ENCODE measurements at regions not wholly inside any gene's neighbourhood (a gene's known extent, or its start where the extent isn't known, plus 50 kb on each side); places are given as distances from the start of the nearest gene placed in this dataset.
A peak's percentile ranks its signal among the peaks of the same experiment; 100 is the strongest.
"Not testable (repeated sequence)": the region's sequence is repeated elsewhere in the genome, so short reads cannot be mapped to it uniquely, and the experiment has no call there.

DNA sequence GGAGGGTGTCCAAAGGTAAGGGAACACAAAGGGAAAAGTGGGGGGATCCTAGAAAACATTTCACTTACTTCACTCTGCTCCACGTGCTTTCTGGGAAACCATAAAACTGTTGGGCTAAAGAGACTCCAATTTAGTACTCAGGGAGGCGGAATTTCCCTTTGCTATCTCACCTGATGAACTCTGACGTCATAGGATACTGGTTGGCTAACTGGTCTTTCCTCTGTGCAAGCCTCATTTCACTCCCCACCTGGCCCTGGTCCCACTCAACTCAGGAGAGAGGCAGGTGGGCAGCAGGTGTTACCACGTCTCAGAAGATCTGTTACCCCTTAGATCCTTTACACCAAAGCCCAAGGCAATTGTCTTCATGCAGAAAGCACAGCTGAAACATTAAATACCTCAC is 51.8 kb upstream of the PMAIP1 start:
- Mint-ChIP-seq H3K9me3 (no peaks in the 10 kb centered on the region), H3K27me3 (no peaks in the 10 kb centered on the region), H3K27ac (no peak overlapping the region), H3K36me3 (ENCODE audit: low read depth) (no peaks in the 10 kb centered on the region), H3K4me3 (no peak overlapping the region), H3K4me1 (peaks cover 5% of the 10 kb centered on the region)
- no peak for ATAC-seq (replicated peaks)

DNA sequence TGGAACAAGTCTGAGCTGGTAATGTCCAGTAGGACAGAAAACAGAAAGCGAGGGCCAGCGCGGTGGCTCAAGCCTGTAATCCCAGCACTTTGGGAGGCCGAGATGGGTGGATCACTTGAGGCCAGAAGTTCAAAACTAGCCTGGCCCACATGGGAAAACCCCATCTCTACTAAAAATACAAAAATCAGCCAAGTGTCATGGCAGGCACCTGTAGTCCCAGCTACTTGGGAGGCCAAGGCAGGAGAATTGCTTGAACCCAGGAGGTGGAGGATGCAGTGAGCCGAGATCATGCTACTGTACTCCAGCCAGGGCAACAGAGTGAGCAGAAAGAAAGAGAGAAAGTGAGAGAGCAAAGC is 52.3 kb upstream of the PMAIP1 start:
- not testable (repeated sequence) for H3K4me1 Mint-ChIP-seq; H3K27me3 Mint-ChIP-seq; H3K9me3 Mint-ChIP-seq; H3K36me3 Mint-ChIP-seq (ENCODE audit: low read depth)
- H3K4me3 Mint-ChIP-seq, result peak overlapping the region; percentile 36
- ATAC-seq (replicated peaks), result peak; percentile 25
- peak overlapping the region; percentile 18 for H3K27ac Mint-ChIP-seq

DNA sequence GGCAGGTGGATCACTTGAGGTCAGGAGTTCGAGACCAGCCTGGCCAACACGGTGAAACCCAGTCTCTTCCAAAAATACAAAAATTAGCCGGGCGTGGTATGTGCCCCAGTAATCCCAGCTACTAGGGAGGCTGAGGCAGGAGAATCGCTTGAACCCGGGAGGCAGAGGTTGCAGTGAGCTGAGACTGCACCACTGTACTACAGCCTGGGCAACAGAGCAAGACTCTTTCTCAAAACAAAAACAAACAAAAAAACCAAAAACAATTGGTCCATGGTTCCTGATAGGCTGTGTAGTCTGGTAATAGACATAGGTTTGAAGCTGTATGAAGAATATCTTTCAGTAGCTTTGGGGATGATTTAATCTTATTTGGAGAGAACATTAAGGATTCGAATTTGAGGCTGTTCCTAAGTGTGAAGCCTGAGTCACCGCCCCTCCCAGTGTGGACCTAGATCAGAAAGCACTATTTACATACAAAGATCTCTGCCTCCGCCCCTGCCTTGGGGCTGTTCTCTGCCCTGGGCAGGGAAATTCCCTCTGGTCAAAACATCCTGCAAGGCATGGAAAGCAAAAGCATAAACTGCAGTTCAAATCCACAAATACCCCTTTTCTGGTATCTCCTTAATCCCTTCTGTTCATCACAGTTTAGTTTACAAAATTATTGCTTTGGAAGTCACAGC is 52.8 kb upstream of the PMAIP1 start:
- peak overlapping the region; percentile 36 for H3K4me3 Mint-ChIP-seq
- H3K4me1 Mint-ChIP-seq, result peaks cover 5% of the 10 kb centered on the region
- H3K27me3 Mint-ChIP-seq, result no peaks in the 10 kb centered on the region
- peak; percentile 100 for ATAC-seq (replicated peaks)
- H3K36me3 Mint-ChIP-seq (ENCODE audit: low read depth), result no peaks in the 10 kb centered on the region
- no peaks in the 10 kb centered on the region for H3K9me3 Mint-ChIP-seq
- peak overlapping the region; percentile 18 for H3K27ac Mint-ChIP-seq

DNA sequence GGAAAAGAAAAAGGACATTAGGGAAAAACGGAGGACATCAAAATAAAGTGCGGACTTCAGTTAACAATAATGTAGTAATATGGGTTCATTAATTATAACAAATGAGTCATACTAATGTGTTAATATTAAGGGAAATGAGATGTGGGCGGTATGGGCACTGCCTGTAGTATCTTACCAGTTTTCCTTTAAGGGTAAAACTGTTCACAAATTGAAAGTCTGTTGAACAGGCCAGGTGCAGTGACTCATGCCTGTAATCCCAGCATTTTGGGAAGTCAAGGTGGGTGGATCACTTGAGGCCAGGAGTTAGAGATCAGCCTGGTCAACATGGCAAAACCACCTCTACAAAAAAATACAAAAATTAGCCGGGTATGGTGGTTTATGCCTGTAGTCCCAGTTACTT is 56.8 kb upstream of the PMAIP1 start:
- Mint-ChIP-seq H3K9me3 (no peaks in the 10 kb centered on the region), H3K4me3 (no peak overlapping the region), H3K27ac (no peak overlapping the region), H3K36me3 (ENCODE audit: low read depth) (no peaks in the 10 kb centered on the region), H3K27me3 (no peaks in the 10 kb centered on the region), H3K4me1 (peaks cover 5% of the 10 kb centered on the region)
- no peak for ATAC-seq (replicated peaks)

DNA sequence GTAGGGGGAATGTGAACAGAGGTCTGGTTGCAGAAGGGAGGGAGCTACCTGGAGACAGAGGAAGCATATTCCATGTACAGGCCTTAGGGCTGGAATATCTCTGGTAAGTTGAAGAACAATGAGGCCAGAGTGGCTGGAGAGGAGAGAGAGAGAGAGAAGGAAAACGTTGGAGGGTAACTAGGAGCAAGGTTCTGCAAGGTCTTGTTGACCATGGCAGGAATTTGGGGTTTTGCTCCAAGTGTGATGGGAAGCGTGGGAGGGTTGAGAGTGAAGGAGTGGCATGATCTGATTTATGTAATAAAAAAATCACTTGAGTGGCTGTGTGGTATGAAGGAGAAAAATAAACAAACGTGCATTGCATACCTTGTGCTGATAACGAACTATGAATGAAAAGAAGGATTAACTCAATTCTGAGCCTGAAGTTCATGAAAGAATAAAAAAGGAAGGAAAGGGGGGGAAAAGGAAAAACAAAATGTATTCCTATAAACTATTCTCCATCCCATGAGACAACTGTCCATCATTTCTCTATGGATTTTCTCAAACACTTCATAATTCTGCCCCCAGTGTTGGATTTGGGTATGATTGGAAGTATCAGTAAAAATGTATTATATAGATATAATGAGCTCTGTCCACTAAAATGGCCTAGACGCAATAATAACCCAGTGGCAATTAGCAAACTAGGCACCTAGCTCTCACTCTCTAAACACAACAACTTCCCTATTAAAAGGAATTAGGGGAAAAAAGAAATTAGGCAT is 59.7 kb upstream of the PMAIP1 start:
- Mint-ChIP-seq H3K9me3 (no peaks in the 10 kb centered on the region), H3K4me3 (no peak overlapping the region), H3K36me3 (ENCODE audit: low read depth) (no peaks in the 10 kb centered on the region), H3K27me3 (no peaks in the 10 kb centered on the region), H3K27ac (no peak overlapping the region), H3K4me1 (peaks cover 3% of the 10 kb centered on the region)
- no peak for ATAC-seq (replicated peaks)

DNA sequence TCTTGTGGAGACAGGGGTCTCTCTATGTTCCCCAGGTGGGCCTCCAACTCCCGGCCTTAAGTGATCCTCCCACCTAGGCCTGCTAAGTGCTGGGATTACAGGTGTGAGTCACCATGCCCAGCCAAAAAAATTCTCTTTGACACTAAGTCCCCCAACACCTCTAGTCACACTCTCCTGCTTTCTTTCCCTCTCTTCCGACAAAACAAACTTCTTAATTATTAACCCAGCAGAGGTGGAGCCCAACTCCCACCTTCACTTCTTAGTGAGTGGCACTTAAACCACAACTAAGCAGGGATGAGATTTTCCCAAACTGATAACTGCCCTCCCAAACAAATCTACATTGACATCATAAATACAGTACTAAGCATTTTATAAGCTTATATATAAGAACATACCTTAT is 60.5 kb upstream of the PMAIP1 start:
- Mint-ChIP-seq H3K9me3 (no peaks in the 10 kb centered on the region), H3K36me3 (ENCODE audit: low read depth) (no peaks in the 10 kb centered on the region), H3K27me3 (peaks cover 5% of the 10 kb centered on the region), H3K4me1 (peaks cover 3% of the 10 kb centered on the region), H3K4me3 (no peak overlapping the region), H3K27ac (no peak overlapping the region)
- no peak for ATAC-seq (replicated peaks)

DNA sequence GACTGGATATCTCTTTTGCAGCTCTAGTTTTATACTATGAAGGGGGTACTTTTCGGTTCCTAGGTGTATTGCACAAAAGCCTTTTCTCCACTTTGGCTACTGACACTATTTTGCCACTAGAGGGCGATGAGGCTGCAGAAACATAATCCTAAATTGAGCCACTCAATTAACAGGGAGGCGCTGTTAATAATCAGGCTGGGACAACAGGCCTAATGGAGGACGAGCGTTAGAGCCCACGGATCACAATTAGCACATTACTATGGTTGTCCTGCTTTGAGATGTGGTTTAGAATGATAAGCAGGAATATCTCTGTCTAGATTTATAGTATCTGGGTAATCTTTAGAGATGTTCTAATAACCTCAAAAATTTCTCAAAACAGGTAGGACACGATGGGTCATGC is 62.2 kb upstream of the PMAIP1 start:
- H3K4me3 Mint-ChIP-seq, result no peak overlapping the region
- ATAC-seq (replicated peaks), result peak; percentile 43
- peaks cover 5% of the 10 kb centered on the region for H3K27me3 Mint-ChIP-seq
- no peaks in the 10 kb centered on the region for H3K9me3 Mint-ChIP-seq
- H3K36me3 Mint-ChIP-seq (ENCODE audit: low read depth), result no peaks in the 10 kb centered on the region
- no peak overlapping the region for H3K27ac Mint-ChIP-seq
- H3K4me1 Mint-ChIP-seq, result peaks cover 3% of the 10 kb centered on the region

DNA sequence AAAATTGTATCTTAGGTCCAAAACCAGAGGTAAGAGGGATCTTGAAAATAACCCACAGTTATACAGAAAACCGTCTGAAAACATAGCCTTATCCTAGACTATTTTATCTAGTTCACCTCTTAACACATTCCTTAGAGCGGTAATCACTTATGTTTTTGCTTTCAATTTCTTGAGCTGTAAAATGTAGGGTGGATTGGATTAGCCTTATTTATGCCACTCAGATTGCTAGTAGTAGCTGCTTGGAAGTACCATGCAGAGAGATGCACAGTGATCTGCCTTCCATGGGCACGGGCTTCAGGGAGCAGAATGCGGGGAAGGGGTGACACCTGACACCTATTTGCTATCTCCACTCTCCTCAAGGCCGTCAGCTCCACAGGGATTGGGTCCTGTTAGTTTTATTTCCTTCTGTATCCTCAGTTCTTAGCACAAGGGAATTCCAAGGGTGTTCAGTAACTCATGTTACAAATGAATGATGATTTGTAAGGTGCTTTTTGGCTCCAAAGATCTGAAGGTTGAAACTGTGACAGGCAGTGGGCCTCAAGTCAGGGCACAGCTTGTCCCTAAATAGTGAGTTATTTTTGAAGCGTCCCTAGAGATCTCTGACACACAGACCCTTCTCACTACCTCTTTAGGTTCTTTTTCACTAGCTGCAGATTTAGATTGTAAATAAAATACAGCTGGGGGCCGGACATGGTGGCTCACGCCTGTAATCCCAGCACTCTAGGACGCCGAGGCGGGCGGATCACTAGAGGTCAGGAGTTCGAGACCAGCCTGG is 64.0 kb upstream of the PMAIP1 start:
- Mint-ChIP-seq H3K27me3 (peaks cover 5% of the 10 kb centered on the region), H3K9me3 (no peaks in the 10 kb centered on the region), H3K36me3 (ENCODE audit: low read depth) (no peaks in the 10 kb centered on the region), H3K27ac (no peak overlapping the region), H3K4me1 (peaks cover 3% of the 10 kb centered on the region), H3K4me3 (no peak overlapping the region)
- ATAC-seq (replicated peaks), result no peak

DNA sequence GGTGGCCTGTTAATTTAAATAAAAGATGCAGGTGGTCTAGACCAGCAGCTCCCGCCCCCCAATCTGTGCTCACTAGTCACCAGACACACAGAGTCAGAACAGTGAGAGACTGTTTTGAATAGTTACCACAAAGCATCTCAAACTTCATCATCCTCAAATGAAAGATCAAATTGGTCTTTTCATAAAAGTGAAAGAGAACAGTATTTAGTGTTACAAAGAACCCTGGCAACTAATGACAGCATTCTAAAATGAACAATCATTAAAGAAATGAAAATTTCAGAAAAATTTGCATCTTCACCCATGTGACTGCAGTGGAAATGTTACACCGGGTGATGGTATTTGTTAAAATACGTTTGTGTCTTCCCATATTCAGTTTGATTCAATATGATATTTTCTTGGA is 65.5 kb upstream of the PMAIP1 start:
- Mint-ChIP-seq H3K27me3 (peaks cover 5% of the 10 kb centered on the region), H3K9me3 (no peaks in the 10 kb centered on the region), H3K4me1 (peaks cover 3% of the 10 kb centered on the region), H3K36me3 (ENCODE audit: low read depth) (no peaks in the 10 kb centered on the region), H3K27ac (peak overlapping the region; percentile 56), H3K4me3 (no peak overlapping the region)
- peak; percentile 84 for ATAC-seq (replicated peaks)

DNA sequence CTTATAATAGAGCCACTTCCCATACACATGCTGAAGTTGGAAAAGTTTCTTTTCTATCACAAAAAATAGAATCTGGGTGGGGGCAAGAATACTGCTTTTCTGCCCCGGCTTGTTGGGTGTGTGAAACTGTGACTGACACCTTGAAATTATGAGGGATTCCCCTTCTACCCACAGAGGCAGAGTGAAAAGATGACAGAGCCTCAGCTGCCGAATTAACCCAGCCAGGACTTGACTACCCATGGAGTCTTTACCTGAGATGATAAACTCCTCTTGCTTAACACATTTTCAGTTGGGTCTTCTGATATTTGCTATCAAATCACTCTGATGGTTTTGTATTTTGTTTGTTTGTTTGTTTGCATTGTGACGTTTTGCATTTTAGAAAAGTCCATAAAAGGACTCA is 66.0 kb upstream of the PMAIP1 start:
- Mint-ChIP-seq H3K4me1 (peaks cover 3% of the 10 kb centered on the region), H3K27ac (peak overlapping the region; percentile 56), H3K36me3 (ENCODE audit: low read depth) (no peaks in the 10 kb centered on the region), H3K9me3 (no peaks in the 10 kb centered on the region), H3K27me3 (peaks cover 5% of the 10 kb centered on the region), H3K4me3 (no peak overlapping the region)
- ATAC-seq (replicated peaks), result peak; percentile 91

DNA sequence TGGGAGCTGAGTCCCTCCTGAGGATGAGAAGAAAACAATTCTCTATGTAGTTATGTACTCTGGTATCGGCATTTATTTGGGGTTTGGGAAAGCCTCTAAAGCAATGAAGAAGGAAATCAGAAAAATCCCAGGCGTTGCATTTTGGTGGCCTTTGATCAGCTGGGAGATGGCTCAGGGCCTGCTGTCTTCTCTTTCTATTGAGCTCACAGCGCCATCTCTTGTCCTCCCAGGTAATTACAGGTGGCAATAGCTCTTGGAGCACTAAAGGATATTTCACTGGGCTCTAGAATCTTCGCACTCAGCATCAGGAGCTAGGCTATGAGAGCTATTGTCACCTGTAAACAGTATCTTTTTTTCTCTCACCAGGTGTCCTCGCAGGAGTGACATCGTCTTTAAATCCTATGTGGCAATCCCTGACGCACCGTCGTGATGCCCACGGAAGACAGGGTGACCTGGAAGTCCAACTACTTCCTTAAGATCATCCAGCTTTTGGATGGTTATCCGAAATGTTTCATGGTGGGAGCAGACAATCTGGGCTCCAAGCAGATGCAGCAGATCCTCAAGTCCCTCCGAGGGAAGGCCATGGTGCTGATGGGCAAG is 76.1 kb upstream of the PMAIP1 start:
- Mint-ChIP-seq H3K9me3 (no peaks in the 10 kb centered on the region), H3K4me1 (no peaks in the 10 kb centered on the region), H3K4me3 (no peak overlapping the region), H3K36me3 (ENCODE audit: low read depth) (no peaks in the 10 kb centered on the region), H3K27ac (no peak overlapping the region), H3K27me3 (peaks cover 5% of the 10 kb centered on the region)
- ATAC-seq (replicated peaks), result no peak

DNA sequence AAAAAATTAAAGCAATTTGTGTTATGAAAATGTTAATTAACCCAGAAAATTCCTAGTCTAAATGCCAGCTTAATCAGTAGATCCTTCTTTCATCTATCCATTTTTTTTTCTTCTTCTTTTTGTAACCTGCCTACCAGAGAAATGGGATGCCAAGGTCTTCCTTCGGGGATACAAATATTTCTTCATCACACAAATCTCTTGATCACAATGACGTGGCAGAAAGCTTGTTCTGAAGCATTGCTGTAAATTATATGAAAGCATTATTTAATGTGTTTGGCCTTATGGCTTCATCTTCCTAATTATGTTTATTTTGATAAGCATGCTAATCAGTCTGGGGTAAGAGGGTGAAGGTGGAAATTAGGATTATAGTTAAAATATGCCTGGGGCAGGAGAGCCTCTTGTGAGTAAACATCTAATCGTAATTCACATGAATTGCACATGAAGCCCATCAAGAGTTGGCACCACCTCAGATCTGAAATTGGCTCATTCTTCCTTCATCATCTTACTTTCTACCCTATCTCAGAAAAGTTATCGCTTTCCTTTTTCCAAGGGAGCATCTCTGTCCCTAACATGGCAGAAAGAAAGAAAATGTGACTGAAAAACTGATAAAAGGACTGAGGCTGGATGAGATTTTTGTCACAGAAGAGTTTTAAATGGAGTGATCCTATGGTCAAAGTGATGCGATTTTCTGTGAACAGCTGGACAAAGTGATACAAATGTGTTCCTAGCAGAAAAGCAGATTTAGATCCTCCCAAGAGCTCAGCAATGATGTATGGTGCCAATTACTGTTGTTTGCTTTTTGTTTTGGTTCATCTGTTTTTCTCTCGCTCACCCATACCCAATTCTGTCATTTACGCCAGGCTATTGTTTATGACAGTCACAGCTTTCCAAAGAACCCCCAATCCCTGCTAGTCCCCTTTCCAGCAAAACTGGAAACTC is 76.9 kb upstream of the PMAIP1 start:
- Mint-ChIP-seq H3K4me1 (no peaks in the 10 kb centered on the region), H3K4me3 (no peak overlapping the region), H3K27ac (no peak overlapping the region), H3K36me3 (ENCODE audit: low read depth) (no peaks in the 10 kb centered on the region), H3K9me3 (no peaks in the 10 kb centered on the region), H3K27me3 (peaks cover 10% of the 10 kb centered on the region)
- no peak for ATAC-seq (replicated peaks)

DNA sequence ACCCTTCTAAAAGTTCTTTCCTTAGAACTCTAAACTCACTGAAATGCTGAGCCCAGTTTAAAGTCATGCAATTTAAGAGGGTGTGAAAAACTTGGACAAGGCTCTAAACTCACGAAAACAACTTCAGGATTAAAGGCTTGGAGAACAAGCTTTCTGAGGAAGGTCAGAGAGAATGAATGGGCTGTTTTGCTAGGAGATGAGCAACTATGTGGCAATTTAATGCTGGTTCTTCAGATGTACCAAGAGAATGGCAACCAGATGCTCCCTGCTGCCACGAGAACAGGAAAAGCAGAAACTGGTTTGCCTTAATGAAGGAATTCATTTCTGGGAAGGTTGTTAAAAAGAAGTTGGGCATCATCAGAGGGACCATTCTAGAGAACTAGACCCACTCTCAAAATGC is 77.8 kb upstream of the PMAIP1 start:
- H3K36me3 Mint-ChIP-seq (ENCODE audit: low read depth), result no peaks in the 10 kb centered on the region
- no peak overlapping the region for H3K27ac Mint-ChIP-seq
- H3K4me1 Mint-ChIP-seq, result no peaks in the 10 kb centered on the region
- ATAC-seq (replicated peaks), result no peak
- H3K4me3 Mint-ChIP-seq, result no peak overlapping the region
- no peaks in the 10 kb centered on the region for H3K9me3 Mint-ChIP-seq
- peaks cover 14% of the 10 kb centered on the region for H3K27me3 Mint-ChIP-seq

DNA sequence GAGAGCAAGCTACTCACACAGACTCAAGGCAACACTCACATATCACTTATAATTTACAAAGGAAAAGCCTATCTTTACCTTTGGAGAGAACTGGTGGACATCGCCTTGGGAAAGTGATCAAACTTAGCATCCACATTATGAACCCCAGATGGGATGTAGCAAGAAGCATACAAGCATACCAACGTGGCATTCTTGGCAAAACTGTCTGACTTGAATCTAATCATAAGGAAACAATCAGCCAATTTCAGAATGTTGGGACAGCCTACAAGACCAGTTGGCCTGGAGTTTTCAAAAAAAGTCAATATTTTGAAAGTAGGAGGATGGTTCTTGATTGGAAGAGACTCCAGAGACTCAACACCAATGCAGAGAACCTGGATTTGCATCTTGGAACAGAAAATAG is 79.1 kb upstream of the PMAIP1 start:
- no peaks in the 10 kb centered on the region for H3K9me3 Mint-ChIP-seq
- peaks cover 18% of the 10 kb centered on the region for H3K27me3 Mint-ChIP-seq
- H3K36me3 Mint-ChIP-seq (ENCODE audit: low read depth), result no peaks in the 10 kb centered on the region
- H3K4me1 Mint-ChIP-seq, result no peaks in the 10 kb centered on the region
- no peak overlapping the region for H3K27ac Mint-ChIP-seq
- H3K4me3 Mint-ChIP-seq, result no peak overlapping the region
- no peak for ATAC-seq (replicated peaks)
